HepG2 (cell line): ENCODE measurements at regions not wholly inside any gene's neighbourhood (a gene's known extent, or its start where the extent isn't known, plus 50 kb on each side); places are given as distances from the start of the nearest gene placed in this dataset.

Experiments used
- CTCF ChIP-seq: sonication (generic); formaldehyde crosslinking; IDR thresholded peaks from 2 replicates; pipeline ENCODE4 v1.5.0; 2020; ENCODE audit warnings: mild to moderate bottlenecking, missing genetic modification reagents, moderate library complexity
- FOXK2 ChIP-seq: fragments of 450-650 bp; IDR thresholded peaks from 2 replicates; pipeline ENCODE4 v1.6.1; 2016
- NR2F6 ChIP-seq, 2 experiments: IDR thresholded peaks; 2 replicates each; pipeline ENCODE4 v1.6.1; 2016; ENCODE audit warnings: antibody characterized with exemption in 1 of 2, mild to moderate bottlenecking in 1 of 2
- POLR2A ChIP-seq, 2 experiments: IDR thresholded peaks; 2 replicates each; pipeline ENCODE4 v1.6.1; 2011; ENCODE audit warnings: low read depth in 2 of 2, low read length in 2 of 2, mild to moderate bottlenecking in 1 of 2, moderate library complexity in 1 of 2; ENCODE audit not compliant: insufficient read depth in 1 of 2
- SP2 ChIP-seq: sonication (generic); formaldehyde crosslinking; IDR thresholded peaks from 2 replicates; pipeline ENCODE4 v1.5.1; 2020; ENCODE audit warnings: mild to moderate bottlenecking, missing genetic modification reagents
- TERF1 ChIP-seq: sonication (generic); formaldehyde crosslinking; IDR thresholded peaks from 2 replicates; pipeline ENCODE4 v1.8.0; 2022; ENCODE audit warnings: mild to moderate bottlenecking, missing genetic modification reagents, moderate library complexity
- THAP8 ChIP-seq: sonication (generic); formaldehyde crosslinking; IDR thresholded peaks from 2 replicates; pipeline ENCODE4 v1.5.1; 2020; ENCODE audit warnings: missing genetic modification reagents, mild to moderate bottlenecking, borderline replicate concordance
- ZNF274 ChIP-seq: sonication (generic); formaldehyde crosslinking; IDR thresholded peaks from 2 replicates; pipeline ENCODE4 v1.5.1; 2020; ENCODE audit warnings: mild to moderate bottlenecking, missing genetic modification reagents
- ZNF570 ChIP-seq: sonication (generic); formaldehyde crosslinking; IDR thresholded peaks from 2 replicates; pipeline ENCODE4 v1.4.0; 2020; ENCODE audit warnings: mild to moderate bottlenecking, missing genetic modification reagents, borderline replicate concordance
- ZNF773 ChIP-seq: sonication (generic); formaldehyde crosslinking; IDR thresholded peaks from 2 replicates; pipeline ENCODE4 v1.4.0; 2020; ENCODE audit warnings: missing genetic modification reagents, borderline replicate concordance

GRCh38 chr18:41737218-41737617, 217.8 kb upstream of the PIK3C3 start:
- no peak for TF ChIP-seq NR2F6 (IDR thresholded peaks at IDR 0.05)
- no peak for TF ChIP-seq NR2F6 (CRISPR knock-in tag; IDR thresholded peaks at IDR 0.05)
- no peak for TF ChIP-seq CTCF (CRISPR knock-in tag)
- TF ChIP-seq ZNF773 = no peak
- no peak for TF ChIP-seq ZNF274 (CRISPR knock-in tag)
- no peak for TF ChIP-seq ZNF570 (CRISPR knock-in tag)
- no peak for TF ChIP-seq POLR2A (IDR thresholded peaks at IDR 0.05; ENCODE audit: insufficient read depth in 1 of 2, low read depth in 2 of 2, low read length in 2 of 2)
- TF ChIP-seq FOXK2 = no peak
- no peak for TF ChIP-seq SP2 (CRISPR knock-in tag)
- no peak for TF ChIP-seq THAP8
- no peak for TF ChIP-seq TERF1 (CRISPR knock-in tag)
